PC-9 (cell line): ENCODE measurements at regions not wholly inside any gene's neighbourhood (a gene's known extent, or its start where the extent isn't known, plus 50 kb on each side); places are given as distances from the start of the nearest gene placed in this dataset.

Experiments used
- BruUV-seq: library from RNA; stranded (reverse); fragments of 400-500 nt; replicated peaks from 2 replicates; lab custom pipeline; 2021; lab: Mats Ljungman, UMichigan
- CTCF ChIA-PET: fragments of 300-600 bp; sonication (Branson Sonifier 250); formaldehyde crosslinking; loops from one replicate; lab custom pipeline; 2022; ENCODE audit warnings: antibody characterized with exemption; lab: Charles Lee
- POLR2A ChIA-PET: fragments of 300-600 bp; sonication (Branson Sonifier 250); formaldehyde crosslinking; loops from one replicate; lab custom pipeline; 2022; ENCODE audit warnings: antibody characterized with exemption; ENCODE audit not compliant: unreplicated experiment; lab: Charles Lee
- DNase-seq, 2 experiments: peaks; one replicate each; pipeline versions ENCODE4 v3.0.0 to v3.0.0-alpha.2; 2015 to 2022; ENCODE audit warnings: mixed read lengths in 1 of 2
- H2AFZ ChIP-seq: fragments of 200-600 bp; sonication (generic); 2 replicates; pipeline ENCODE4 v1.8.1; 2017; ENCODE audit warnings: antibody characterized with exemption
- H3F3A ChIP-seq: fragments of 200-600 bp; sonication (generic); 2 replicates; pipeline ENCODE4 v1.8.1; 2017; ENCODE audit warnings: antibody characterized with exemption, mild to moderate bottlenecking, low read depth; ENCODE audit not compliant: insufficient read depth
- H3K27ac ChIP-seq: fragments of 200-600 bp; sonication (generic); 2 replicates; pipeline ENCODE4 v1.6.1; 2016; ENCODE audit warnings: mixed run types
- H3K27me3 ChIP-seq: fragments of 200-600 bp; sonication (generic); 2 replicates; pipeline ENCODE4 v1.6.1; 2016; ENCODE audit warnings: low read depth, mixed run types; ENCODE audit not compliant: insufficient read depth
- H3K36me3 ChIP-seq: fragments of 200-600 bp; sonication (generic); 2 replicates; pipeline ENCODE4 v1.6.1; 2016; ENCODE audit warnings: low read depth, mixed run types
- H3K4me1 ChIP-seq: fragments of 200-600 bp; sonication (generic); replicated peaks from 2 replicates; pipeline ENCODE4 v1.6.1; 2016; ENCODE audit warnings: mixed run types; ENCODE audit not compliant: insufficient read depth
- H3K4me2 ChIP-seq: fragments of 200-600 bp; sonication (generic); 2 replicates; pipeline ENCODE4 v1.6.1; 2017; ENCODE audit warnings: mixed run types
- H3K4me3 ChIP-seq: fragments of 200-600 bp; sonication (generic); 2 replicates; pipeline ENCODE4 v1.6.1; 2016; ENCODE audit warnings: mixed run types
- H3K79me2 ChIP-seq: fragments of 200-600 bp; sonication (generic); 2 replicates; pipeline ENCODE4 v1.6.1; 2017; ENCODE audit warnings: low read depth, mixed run types
- H3K9me2 ChIP-seq: fragments of 200-600 bp; sonication (generic); 2 replicates; pipeline ENCODE4 v1.8.1; 2017; ENCODE audit warnings: mild to moderate bottlenecking; ENCODE audit not compliant: insufficient read depth
- H3K9me3 ChIP-seq: fragments of 200-600 bp; sonication (generic); 2 replicates; pipeline ENCODE4 v1.8.1; 2016; ENCODE audit warnings: low read depth; ENCODE audit not compliant: insufficient read depth
- H4K20me1 ChIP-seq: fragments of 200-600 bp; sonication (generic); 2 replicates; pipeline ENCODE4 v1.8.1; 2017; ENCODE audit not compliant: insufficient read depth
- EZH2 ChIP-seq: fragments of 200-600 bp; sonication (generic); IDR thresholded peaks from 2 replicates; pipeline ENCODE4 v1.8.0; 2017; ENCODE audit warnings: antibody characterized with exemption, low read depth
- intact Hi-C: fragments of 100-400 bp; cut with micrococcal nuclease; formaldehyde crosslinking; loops from one replicate; pipeline ENCODE4 v1.10.0; 2022; ENCODE audit not compliant: unreplicated experiment
- TF ChIP-seq, protein P1 (sequence below): fragments of 200-600 bp; sonication (generic); conservative IDR thresholded peaks from 2 replicates; pipeline ENCODE4 v1.6.1; 2017; ENCODE audit warnings: mixed run types, antibody characterized with exemption, mild to moderate bottlenecking, moderate library complexity

DNA sequence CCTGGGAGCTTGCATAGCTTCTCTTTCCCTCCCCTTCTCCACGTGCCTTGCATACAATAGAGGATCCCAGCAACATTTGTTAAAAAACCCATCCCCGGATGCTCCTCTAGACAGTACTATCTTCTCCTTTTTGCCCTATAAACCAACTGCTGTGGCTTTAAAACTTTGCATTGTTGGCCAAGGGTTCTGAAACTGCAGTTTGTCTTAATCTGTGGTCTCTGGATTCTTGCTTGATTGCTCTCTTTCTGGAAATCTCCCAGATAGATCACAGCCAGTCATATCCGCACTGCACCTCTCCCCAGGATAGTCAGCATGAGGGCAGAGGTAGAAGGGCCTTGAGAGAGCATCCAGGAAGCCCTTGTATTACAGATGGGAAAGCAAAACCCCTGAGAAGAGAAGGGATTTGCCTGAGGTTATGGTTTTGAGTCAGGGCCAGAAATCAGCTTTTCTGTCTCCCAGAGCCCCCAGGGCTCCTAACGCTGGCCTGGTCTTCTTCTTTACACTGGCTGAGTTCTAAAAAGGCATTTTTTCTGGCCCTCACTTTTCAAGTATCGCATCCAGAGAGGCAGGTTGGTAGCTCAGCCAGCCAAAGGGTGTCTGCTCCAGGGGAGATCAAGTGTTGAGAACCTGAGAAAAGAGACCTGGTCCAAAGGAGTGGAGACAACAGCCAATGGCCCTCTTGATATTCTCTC is 70.6 kb downstream of the ADM start:
- CTCF ChIA-PET, result no interaction called here
- DNase-seq, result no peak
- no peak overlapping the region for H2AFZ ChIP-seq
- H3K9me3 ChIP-seq, result no peaks in the 10 kb centered on the region
- no peaks in the 10 kb centered on the region for H3K36me3 ChIP-seq
- H3K4me2 ChIP-seq, result no peak overlapping the region
- no peak for TF ChIP-seq EZH2
- TF ChIP-seq, protein P1, sequence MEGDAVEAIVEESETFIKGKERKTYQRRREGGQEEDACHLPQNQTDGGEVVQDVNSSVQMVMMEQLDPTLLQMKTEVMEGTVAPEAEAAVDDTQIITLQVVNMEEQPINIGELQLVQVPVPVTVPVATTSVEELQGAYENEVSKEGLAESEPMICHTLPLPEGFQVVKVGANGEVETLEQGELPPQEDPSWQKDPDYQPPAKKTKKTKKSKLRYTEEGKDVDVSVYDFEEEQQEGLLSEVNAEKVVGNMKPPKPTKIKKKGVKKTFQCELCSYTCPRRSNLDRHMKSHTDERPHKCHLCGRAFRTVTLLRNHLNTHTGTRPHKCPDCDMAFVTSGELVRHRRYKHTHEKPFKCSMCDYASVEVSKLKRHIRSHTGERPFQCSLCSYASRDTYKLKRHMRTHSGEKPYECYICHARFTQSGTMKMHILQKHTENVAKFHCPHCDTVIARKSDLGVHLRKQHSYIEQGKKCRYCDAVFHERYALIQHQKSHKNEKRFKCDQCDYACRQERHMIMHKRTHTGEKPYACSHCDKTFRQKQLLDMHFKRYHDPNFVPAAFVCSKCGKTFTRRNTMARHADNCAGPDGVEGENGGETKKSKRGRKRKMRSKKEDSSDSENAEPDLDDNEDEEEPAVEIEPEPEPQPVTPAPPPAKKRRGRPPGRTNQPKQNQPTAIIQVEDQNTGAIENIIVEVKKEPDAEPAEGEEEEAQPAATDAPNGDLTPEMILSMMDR, result no peak
- intact Hi-C loops, result no loop called here
- H4K20me1 ChIP-seq, result no peaks in the 10 kb centered on the region
- no peaks in the 10 kb centered on the region for H3K79me2 ChIP-seq
- H3K27ac ChIP-seq, result no peak overlapping the region
- POLR2A ChIA-PET, result no interaction called here
- H3K4me1 ChIP-seq, result no peaks in the 10 kb centered on the region; the same call in 1 of the 2 replicates
- BruUV-seq, result no TSS peak
- H3F3A ChIP-seq, result no peaks in the 10 kb centered on the region
- H3K9me2 ChIP-seq, result no peaks in the 10 kb centered on the region
- H3K4me3 ChIP-seq, result no peak overlapping the region
- H3K27me3 ChIP-seq, result no peaks in the 10 kb centered on the region

DNA sequence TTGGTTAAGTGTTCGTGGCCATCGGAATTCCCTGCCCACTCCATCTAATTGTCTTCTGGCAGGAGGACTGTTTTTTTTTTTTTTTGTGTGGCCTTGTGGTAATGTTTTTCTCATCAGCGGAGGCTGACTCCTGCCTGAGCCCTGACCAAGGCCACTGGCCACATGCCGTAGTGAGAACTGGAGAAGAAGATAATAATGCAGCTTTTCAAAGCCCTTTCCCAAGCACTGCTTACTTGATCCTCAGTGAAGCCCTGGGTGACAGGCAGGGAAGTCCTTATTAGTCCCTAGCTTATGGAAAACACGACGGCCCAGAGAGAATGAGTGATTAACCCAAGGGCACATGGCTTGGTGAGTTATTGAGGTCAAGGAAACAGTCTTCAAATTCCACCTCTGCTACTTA is 71.2 kb downstream of the ADM start:
- H3K4me3 ChIP-seq, result no peak overlapping the region
- no peak overlapping the region for H3K4me2 ChIP-seq
- H2AFZ ChIP-seq, result no peak overlapping the region
- no TSS peak for BruUV-seq
- intact Hi-C loops, result no loop called here
- H3K36me3 ChIP-seq, result no peaks in the 10 kb centered on the region
- no peaks in the 10 kb centered on the region for H3K27me3 ChIP-seq
- H3K9me2 ChIP-seq, result no peaks in the 10 kb centered on the region
- no peaks in the 10 kb centered on the region for H3K79me2 ChIP-seq
- ChIA-PET POLR2A (no interaction called here), CTCF (no interaction called here)
- H4K20me1 ChIP-seq, result no peaks in the 10 kb centered on the region
- no peaks in the 10 kb centered on the region for H3F3A ChIP-seq
- H3K27ac ChIP-seq, result no peak overlapping the region
- no peaks in the 10 kb centered on the region for H3K9me3 ChIP-seq
- no peak for DNase-seq
- TF ChIP-seq EZH2, result no peak
- TF ChIP-seq, protein P1, result no peak
- H3K4me1 ChIP-seq, result no peaks in the 10 kb centered on the region; the same call in 1 of the 2 replicates

DNA sequence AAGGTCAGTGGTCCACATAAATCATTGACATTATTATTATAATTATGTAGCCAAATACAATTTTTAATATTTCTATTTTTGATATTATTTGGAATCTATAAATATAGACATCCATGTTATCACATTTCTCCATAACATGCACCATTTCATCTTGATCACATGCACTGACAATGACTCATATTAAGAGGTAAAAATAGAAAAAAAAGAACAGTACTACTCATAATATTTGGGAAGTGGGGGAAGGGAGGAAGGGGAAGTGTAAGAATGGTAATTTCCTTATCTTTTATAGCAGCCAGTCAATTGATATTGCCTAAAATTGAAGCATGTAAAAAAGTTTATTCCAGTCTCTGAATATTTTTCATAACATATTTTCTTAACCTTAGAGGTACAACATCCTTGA is 72.3 kb downstream of the ADM start:
- DNase-seq, result no peak
- Histone ChIP-seq H3K4me2 (no peak overlapping the region), H3K4me3 (no peak overlapping the region), H4K20me1 (no peaks in the 10 kb centered on the region), H3K27me3 (no peaks in the 10 kb centered on the region), H3K27ac (no peak overlapping the region), H3K36me3 (no peaks in the 10 kb centered on the region), H3K4me1 (no peaks in the 10 kb centered on the region; the same call in 1 of the 2 replicates), H3K9me2 (no peaks in the 10 kb centered on the region), H3F3A (no peaks in the 10 kb centered on the region), H3K9me3 (no peaks in the 10 kb centered on the region), H2AFZ (no peak overlapping the region), H3K79me2 (no peaks in the 10 kb centered on the region)
- TF ChIP-seq EZH2, result no peak
- TF ChIP-seq, protein P1, result no peak
- ChIA-PET CTCF (no interaction called here), POLR2A (no interaction called here)
- intact Hi-C loops, result no loop called here
- BruUV-seq, result no TSS peak
